Kidney (tissue), 13 donors: ENCODE measurements at regions not wholly inside any gene's neighbourhood (a gene's known extent, or its start where the extent isn't known, plus 50 kb on each side); places are given as distances from the start of the nearest gene placed in this dataset.

ENCODE experiments used
- DNase-seq, 5 donors: peaks; one replicate each; pipeline ENCODE4 v3.0.0-alpha.2; 2013 to 2020
- FAIRE-seq: peaks from 2 replicates; lab custom pipeline; 2012; peaks lifted over from hg19 to GRCh38; lab: Jason Lieb, UNC
- H3K27ac ChIP-seq, 2 donors: one replicate each; pipeline ENCODE4 v1.7.0; 2013; ENCODE audit warnings: low read depth in 2 of 2, low read length in 2 of 2, inconsistent platforms in 1 of 2
- H3K27me3 ChIP-seq: one replicate; pipeline ENCODE4 v1.7.1; 2013; ENCODE audit warnings: low read length, inconsistent platforms; ENCODE audit not compliant: control insufficient read depth, insufficient read depth
- H3K36me3 ChIP-seq, 3 donors: one replicate each; pipeline versions ENCODE4 v1.7.0 to v1.7.1; 2013; ENCODE audit warnings: low read length in 3 of 3, control low read depth in 1 of 3, inconsistent platforms in 1 of 3; ENCODE audit not compliant: insufficient read depth in 3 of 3, control insufficient read depth in 2 of 3
- H3K4me1 ChIP-seq, 3 donors: one replicate each; pipeline versions ENCODE4 v1.7.0 to v1.7.1; 2013; ENCODE audit warnings: low read length in 3 of 3, inconsistent platforms in 1 of 3, low read depth in 1 of 3; ENCODE audit not compliant: control insufficient read depth in 2 of 3, insufficient read depth in 2 of 3
- H3K4me3 ChIP-seq, 3 donors: one replicate each; pipeline versions ENCODE4 v1.7.0 to v1.8.1; 2013; ENCODE audit warnings: low read length in 3 of 3, control low read depth in 1 of 3, inconsistent platforms in 1 of 3
- H3K9ac ChIP-seq, 3 donors: one replicate each; pipeline versions ENCODE4 v1.7.0 to v1.7.1; 2013; ENCODE audit warnings: low read length in 3 of 3, control low read depth in 1 of 3, inconsistent platforms in 1 of 3
- H3K9me3 ChIP-seq, 3 donors: one replicate each; pipeline versions ENCODE4 v1.7.0 to v1.7.1; 2013; ENCODE audit warnings: low read length in 3 of 3, control low read depth in 1 of 3, inconsistent platforms in 1 of 3; ENCODE audit not compliant: control insufficient read depth in 2 of 3, insufficient read depth in 1 of 3
- CTCF ChIP-seq: IDR thresholded peaks from 3 replicates; pipeline ENCODE4 v1.5.1; 2012; ENCODE audit warnings: mild to moderate bottlenecking, moderate library complexity, borderline replicate concordance; ENCODE audit not compliant: insufficient read depth; ENCODE audit errors: extremely low read depth
- intact Hi-C: fragments of 100-400 bp; cut with DNase I; formaldehyde crosslinking; loops from one replicate; pipeline ENCODE4 v1.11.1; 2022
- donor health status: control.
- donor health status: control.
- donor health status: control.
- donor health status: control.
- donor health status: control.
- donor health status: DM: yes; HTN: yes; CAD: no.
- donor health status: Normal renal cell carcinoma (clear cell type).

GRCh38 chr6:91694016-91694654 is 1107.3 kb upstream of the MAP3K7 start:
- Histone ChIP-seq H3K27me3 (no peaks in the 10 kb centered on the region), H3K27ac (no peak overlapping the region), H3K4me1 (no peaks in the 10 kb centered on the region), H3K36me3 (no peaks in the 10 kb centered on the region), H3K4me3 (no peak overlapping the region), H3K9ac (no peak overlapping the region), H3K9me3 (no peaks in the 10 kb centered on the region)
- no peak for TF ChIP-seq CTCF
- intact Hi-C loops: no loop called here
- no peak for FAIRE-seq
- DNase-seq: no peak

DNA sequence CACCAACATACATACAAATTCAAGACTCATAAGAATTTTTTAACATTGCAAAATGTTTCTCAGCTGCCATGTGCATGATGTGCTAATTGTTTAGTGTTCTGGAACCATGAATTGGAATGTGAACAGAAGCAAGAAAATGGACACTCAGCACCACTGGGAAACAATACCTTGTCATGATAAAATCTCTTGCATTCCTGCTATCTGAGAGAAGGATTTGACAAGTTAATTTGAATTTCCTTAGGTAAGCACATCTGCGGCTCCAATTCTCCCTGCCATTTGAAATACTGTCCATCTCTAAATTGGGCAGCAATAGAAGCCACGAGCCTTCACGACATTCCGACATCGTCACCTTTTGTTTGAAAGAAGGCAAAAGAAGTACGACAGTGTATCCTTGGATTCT is 1104.6 kb upstream of the MAP3K7 start:
- FAIRE-seq: no peak
- Histone ChIP-seq H3K4me3 (no peak overlapping the region), H3K27ac (no peak overlapping the region), H3K9me3 (no peaks in the 10 kb centered on the region), H3K9ac (no peak overlapping the region), H3K4me1 (no peaks in the 10 kb centered on the region), H3K36me3 (no peaks in the 10 kb centered on the region), H3K27me3 (no peaks in the 10 kb centered on the region)
- no peak for TF ChIP-seq CTCF
- DNase-seq: peak in 2 of 5 donors; percentile 18 to 20
- intact Hi-C loops: no loop called here

- no peak overlapping the region for H3K27ac ChIP-seq
- H3K36me3 ChIP-seq: no peaks in the 10 kb centered on the region
- intact Hi-C loops: no loop called here
- H3K4me3 ChIP-seq: no peak overlapping the region
- no peaks in the 10 kb centered on the region for H3K9me3 ChIP-seq
- no peaks in the 10 kb centered on the region for H3K4me1 ChIP-seq
- FAIRE-seq (no peak), DNase-seq (peak in 2 of 5 donors; percentile 19 to 32)
- TF ChIP-seq CTCF: no peak
- H3K9ac ChIP-seq: no peak overlapping the region
- no peaks in the 10 kb centered on the region for H3K27me3 ChIP-seq
These were observed 1096.4 kb upstream of the MAP3K7 start for GRCh38 chr6:91683240-91683639.

DNA sequence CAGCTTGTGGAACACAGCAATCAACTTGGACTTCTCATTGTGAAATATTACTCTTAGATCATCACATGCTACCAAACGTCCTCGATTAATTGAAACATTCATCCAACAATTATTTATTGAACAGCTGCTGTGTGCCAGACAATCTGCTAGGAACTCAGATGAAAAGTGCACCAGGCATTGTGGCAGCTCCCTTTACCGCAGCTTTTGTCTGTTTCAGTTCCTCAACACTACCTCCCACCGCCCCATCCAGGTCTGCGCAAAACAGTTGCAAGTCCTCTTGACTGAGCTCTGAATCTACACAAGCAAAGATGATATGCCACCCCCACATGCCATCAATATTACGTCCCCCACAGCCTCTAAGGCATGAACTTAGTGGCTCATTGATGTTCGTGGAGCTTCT is 1094.4 kb upstream of the MAP3K7 start:
- H3K27ac ChIP-seq: no peak overlapping the region
- H3K4me3 ChIP-seq: no peak overlapping the region
- H3K4me1 ChIP-seq: no peaks in the 10 kb centered on the region
- H3K36me3 ChIP-seq: no peaks in the 10 kb centered on the region
- H3K27me3 ChIP-seq: no peaks in the 10 kb centered on the region
- no peak for FAIRE-seq
- no peak for DNase-seq
- H3K9me3 ChIP-seq: no peaks in the 10 kb centered on the region
- no peak overlapping the region for H3K9ac ChIP-seq
- intact Hi-C loops: no loop called here
- TF ChIP-seq CTCF: no peak
